GM21723 (cell line): ENCODE measurements at regions not wholly inside any gene's neighbourhood (a gene's known extent, or its start where the extent isn't known, plus 50 kb on each side); places are given as distances from the start of the nearest gene placed in this dataset.
"Not testable (repeated sequence)": the region's sequence is repeated elsewhere in the genome, so short reads cannot be mapped to it uniquely, and the experiment has no call there.

Experiments
- ATAC-seq: cut with Tn5 transposase; IDR thresholded peaks from one replicate; pipeline ENCODE4 v1.9.1; 2021; ENCODE audit warnings: mild to moderate bottlenecking, moderate library complexity; ENCODE audit not compliant: unreplicated experiment

GRCh38 chrX:40852586-40852985 lies 117.2 kb upstream of the MED14 start:
- no peak for ATAC-seq

GRCh38 chrX:40853004-40853815 lies 117.9 kb upstream of the MED14 start:
- no peak for ATAC-seq

- ATAC-seq, result no peak
Observed at GRCh38 chrX:40853816-40854123, 118.4 kb upstream of the MED14 start.

- ATAC-seq, result no peak
Observed at GRCh38 chrX:40854242-40854641, 118.9 kb upstream of the MED14 start.

GRCh38 chrX:40855411-40855810 lies 120.1 kb upstream of the MED14 start:
- no peak for ATAC-seq

- ATAC-seq, result no peak
Observed at GRCh38 chrX:40855932-40856515, 120.7 kb upstream of the MED14 start.

- ATAC-seq, result not testable (repeated sequence)
Observed at GRCh38 chrX:40861952-40862554, 126.7 kb upstream of the MED14 start.

- not testable (repeated sequence) for ATAC-seq
Observed at GRCh38 chrX:40863260-40863659, 127.9 kb upstream of the MED14 start.

GRCh38 chrX:40863671-40864070 lies 128.3 kb upstream of the MED14 start:
- ATAC-seq, result no peak

- no peak for ATAC-seq
Observed at GRCh38 chrX:40864972-40865371, 129.6 kb upstream of the MED14 start.

- ATAC-seq, result no peak
Observed at GRCh38 chrX:40866893-40867292, 131.6 kb upstream of the MED14 start.

GRCh38 chrX:40867352-40867751 lies 132.0 kb upstream of the MED14 start:
- no peak for ATAC-seq

GRCh38 chrX:40868868-40869267 lies 133.5 kb upstream of the MED14 start:
- ATAC-seq, result no peak

- not testable (repeated sequence) for ATAC-seq
Observed at GRCh38 chrX:40870982-40871381, 135.6 kb upstream of the MED14 start.

- peak; percentile 71 for ATAC-seq
Observed at GRCh38 chrX:40871385-40872082, 136.2 kb upstream of the MED14 start.

- ATAC-seq, result no peak
Observed at GRCh38 chrX:40872351-40872750, 137.0 kb upstream of the MED14 start.

GRCh38 chrX:40875476-40875875 lies 140.1 kb upstream of the MED14 start:
- ATAC-seq, result no peak

- ATAC-seq, result no peak
Observed at GRCh38 chrX:40877887-40878286, 142.5 kb upstream of the MED14 start.

GRCh38 chrX:40878766-40879165 lies 143.4 kb upstream of the MED14 start:
- no peak for ATAC-seq

- not testable (repeated sequence) for ATAC-seq
Observed at GRCh38 chrX:40879172-40879571, 143.8 kb upstream of the MED14 start.

GRCh38 chrX:40880712-40881111 lies 145.4 kb upstream of the MED14 start:
- ATAC-seq, result no peak
